Kidney tubule cell (primary cell): ENCODE measurements at regions not wholly inside any gene's neighbourhood (a gene's known extent, or its start where the extent isn't known, plus 50 kb on each side); places are given as distances from the start of the nearest gene placed in this dataset.

ENCODE experiments used
- DNase-seq: peaks from one replicate; pipeline ENCODE4 v3.0.0-alpha.2; 2018; ENCODE audit warnings: low spot score

DNA sequence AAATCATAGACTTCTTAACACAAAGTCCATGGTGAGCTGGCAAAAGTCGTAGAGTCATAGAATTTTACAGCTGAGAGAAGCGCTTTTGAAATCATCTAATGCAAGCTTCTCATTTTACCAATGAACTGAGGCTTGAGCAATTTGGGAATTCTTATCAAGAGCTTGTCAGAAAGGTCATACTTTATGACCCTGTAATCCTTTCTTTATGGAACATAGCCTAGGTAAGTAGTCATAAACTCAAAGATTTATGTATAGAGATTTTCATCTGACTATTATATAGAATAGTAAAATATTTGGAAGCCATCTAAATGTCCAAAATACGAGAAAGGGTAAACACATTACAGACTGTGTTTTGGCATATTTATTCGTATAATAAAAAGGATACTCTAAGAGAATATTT lies 563.5 kb downstream of the PCDH7 start:
- no peak for DNase-seq

DNA sequence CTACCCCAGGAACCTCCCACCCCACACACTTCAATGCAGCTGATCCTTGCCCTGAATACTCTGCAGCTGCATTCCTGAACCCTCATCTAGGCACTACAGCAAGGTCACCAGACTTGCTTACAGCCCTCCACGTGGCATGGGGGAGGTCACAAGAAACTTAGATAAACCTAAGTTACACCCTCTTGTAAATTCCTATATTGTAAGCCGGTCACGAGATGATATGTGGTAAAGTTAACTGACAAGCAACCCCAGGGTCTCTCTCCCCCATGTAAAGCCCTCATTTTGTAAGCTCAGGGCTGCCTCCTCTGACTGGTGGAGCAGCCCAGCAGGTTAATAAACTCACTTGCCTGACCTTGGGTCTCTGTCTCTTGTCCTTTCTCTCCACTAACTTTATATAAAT lies 570.7 kb downstream of the PCDH7 start:
- DNase-seq: no peak

DNA sequence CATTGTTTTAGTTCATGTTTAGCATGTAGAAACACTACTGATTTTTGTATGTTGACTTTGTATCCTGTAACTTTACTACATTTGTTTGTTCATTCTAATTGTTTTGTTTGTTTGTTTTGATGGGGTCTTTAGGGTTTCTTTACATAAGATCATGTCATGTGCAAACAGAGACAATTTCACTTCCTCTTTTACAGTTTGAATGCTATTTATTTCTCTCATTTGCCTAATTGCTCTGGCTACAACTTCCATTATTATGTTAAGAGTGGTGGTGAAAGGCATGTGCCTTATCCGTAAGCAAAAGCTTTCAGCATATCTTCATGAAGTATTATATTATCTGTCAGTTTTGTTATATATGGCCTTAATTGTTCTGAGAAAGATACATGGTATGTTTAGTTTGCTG lies 571.1 kb downstream of the PCDH7 start:
- DNase-seq: no peak

DNA sequence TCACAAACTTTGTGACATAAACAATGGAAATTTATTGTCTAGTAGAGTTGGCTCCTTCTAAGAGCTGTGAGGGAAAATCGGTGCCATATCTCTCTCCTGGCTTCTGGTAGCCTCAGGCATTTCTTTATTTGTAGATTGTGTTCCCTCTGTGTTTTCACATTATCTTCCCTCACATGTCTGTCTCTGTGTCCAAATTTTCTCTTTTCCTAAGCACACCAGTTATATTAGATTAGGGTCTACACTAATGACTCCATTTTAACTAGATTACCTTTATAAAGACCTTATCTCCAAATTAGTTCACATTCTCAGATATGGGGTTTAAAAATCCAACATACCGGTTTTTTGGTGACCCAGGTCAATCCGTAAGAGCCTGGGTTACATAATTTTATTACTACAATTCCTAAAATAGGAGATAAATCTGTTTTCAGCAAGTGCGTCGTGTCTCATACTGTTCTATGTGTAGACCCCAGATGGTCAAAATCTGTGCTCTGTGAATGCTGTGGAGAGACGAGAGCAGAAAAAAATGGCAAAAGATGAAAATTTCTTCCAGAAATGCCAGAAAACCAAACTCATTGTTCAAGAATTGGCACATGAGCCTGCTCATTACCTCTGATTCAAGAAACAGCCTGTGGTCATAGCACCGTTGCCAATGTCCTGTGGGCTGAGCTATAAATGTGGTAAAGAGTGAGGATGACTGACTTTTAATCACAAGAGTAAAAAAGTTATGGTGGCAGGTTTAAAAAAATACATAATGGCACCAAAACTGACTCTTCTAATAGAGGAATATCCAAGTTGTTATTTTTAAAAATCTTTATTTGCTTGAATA lies 574.7 kb downstream of the PCDH7 start:
- no peak for DNase-seq

DNA sequence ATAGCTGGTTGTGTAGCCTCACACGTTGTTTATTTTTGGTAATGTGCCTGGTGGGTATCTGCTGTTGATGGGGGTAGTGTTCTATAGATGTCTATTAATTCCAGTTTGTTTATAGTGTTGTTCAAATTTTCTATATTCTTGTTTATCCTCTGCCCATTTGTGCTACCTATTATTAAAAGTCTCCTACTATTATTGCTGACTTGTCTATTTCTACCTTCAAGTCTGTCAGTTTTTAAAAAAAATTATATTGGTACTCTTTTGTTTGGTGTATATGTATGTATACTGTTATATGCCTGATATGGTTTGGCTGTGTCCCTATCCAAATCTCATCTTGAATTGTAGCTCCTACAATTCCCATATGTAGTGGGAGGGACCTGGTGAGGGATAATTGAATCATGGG lies 578.6 kb downstream of the PCDH7 start:
- no peak for DNase-seq

DNA sequence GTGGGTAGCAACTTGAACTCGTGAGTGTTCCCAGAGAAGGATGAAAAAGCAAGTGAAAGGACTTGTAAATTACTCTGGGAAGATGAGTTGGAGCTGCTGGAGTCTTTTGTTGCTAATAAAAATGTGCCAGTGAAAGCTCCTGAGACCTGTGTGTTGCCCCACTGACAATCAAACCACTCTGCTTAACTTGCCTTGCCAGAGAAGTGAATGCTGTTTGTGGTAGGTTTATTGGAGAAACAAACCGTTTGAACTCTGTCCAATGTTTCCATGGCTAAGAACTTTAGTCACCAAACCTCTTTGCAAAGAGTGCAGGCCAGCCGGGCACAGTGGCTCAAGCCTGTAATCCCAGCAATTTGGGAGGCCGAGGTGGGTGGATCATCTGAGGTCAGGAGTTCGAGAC lies 586.9 kb downstream of the PCDH7 start:
- no peak for DNase-seq

DNA sequence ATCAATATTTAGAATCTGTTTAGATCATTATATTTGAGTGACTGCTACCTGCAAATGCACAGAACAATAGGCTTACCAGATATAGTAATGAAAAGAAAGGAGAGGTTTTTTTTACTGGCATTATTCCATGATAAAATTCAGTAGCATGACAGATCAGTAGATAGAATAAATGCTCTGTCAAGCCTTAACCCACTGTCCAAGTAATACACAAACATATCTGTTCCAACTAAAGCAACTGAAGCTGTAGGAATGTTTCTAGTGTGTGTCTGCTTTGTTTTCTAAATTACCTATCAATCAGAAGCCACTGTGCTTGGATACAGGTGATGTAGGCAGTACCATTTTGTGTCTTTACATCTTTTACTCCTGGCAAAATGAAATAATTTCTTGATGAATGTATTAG lies 604.6 kb downstream of the PCDH7 start:
- DNase-seq: no peak

DNA sequence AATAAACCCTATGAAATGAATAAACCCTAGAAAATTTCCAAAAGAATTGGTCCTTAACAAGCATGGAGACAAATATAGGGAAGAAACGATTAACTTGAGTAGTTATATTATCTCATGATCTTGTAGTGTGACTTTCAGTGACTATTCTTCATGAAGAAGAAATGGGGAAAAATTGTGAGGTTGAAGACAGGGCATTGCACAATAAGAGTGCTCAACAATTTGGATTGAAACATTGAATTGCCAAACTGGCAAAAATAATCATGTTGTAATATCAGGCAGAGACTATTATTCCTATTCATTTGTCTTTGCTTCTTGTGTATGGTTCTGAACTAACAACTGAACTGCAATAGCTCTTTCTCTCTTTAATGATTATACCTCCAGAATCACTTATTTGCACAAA lies 605.1 kb downstream of the PCDH7 start:
- DNase-seq: no peak

DNA sequence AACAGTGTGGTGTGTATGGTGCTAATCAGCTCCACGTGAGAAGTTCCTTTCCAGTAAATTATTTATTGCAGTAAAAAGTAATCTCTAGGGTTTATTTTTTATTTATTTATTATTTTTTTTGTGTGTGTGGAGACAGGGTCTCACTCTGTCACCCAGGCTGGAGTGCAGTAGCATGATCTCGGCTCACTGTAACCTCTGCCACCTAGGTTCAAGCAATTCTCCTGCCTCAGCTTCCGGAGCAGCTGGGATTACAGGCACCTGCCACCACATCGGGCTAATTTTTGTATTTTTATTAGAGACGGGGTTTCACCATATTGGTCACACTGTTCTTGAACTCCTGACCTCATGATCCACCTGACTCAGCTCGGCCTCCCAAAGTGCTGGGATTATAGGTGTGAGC lies 606.9 kb downstream of the PCDH7 start:
- no peak for DNase-seq

DNA sequence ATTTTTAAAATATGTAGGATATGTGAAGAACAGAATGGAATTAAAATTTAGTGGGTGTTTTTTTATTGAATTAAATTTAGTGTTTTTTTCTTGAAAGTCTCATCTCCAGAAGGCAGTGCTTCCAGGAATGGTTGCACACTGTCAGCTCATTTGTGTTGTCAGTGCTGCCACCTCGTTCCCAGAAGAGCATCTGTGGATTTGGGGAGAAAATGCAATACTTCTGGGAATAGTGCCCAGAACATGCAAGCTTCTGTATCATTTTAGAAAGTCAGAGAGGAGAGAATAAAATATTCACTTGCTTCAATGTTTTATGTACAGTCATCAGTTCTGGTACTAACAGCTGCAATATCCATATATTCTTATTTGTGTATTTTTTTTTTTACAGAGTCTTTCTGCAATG lies 608.8 kb downstream of the PCDH7 start:
- DNase-seq: no peak

DNA sequence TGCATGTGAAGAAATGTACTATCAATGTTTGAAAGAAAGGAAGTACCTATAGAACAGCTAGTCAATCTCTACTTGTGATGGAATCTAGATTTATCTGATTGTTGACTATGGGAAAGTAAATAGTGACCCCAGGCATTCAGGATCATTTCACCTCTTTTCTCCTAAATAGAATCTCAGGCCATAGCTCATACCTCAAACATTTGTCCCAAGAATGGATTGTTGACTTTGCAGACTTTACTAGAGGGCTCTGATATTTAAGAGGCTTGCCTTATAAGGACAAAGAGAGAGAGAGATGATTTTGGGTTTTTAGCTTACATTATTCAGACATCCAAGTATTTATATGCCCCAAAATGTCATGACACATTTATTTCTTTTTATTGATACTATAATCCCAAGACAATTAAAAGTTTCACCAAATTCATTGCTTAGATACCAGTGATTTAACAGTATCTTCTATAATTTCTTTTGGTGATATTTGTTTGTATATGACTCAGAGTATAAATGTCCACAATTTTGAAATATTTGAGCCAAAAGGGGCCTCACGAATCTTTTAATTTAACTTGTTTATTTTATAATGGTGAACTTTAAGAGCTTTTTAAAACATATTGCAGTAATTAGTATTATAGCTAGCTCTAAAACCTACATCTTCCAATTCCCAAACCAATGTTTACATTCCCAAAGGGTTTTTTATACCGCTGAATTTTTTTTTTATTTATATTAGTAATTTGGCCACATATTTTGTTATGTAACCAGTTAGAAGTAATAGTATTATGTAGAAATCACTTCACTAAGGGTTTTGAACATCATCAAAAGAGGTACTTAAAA lies 614.1 kb downstream of the PCDH7 start:
- DNase-seq: no peak

DNA sequence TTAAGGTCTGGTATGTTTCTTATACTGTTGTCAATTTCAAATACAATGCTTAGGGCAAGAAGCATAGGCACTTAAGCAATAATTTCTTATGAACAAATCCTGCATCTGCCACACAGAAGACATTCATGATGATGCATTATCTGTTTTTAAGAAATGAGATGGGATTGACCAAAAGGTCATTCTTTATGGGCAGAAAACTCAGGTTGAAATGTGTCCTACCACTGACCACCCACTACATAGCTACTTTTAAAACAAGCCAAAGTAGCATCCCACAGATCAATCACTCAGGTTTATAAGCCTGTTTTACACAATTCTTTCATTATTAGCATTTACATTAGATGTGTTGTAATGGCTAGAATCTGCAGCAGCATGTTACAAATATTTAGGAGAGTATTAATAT lies 617.8 kb downstream of the PCDH7 start:
- DNase-seq: no peak

DNA sequence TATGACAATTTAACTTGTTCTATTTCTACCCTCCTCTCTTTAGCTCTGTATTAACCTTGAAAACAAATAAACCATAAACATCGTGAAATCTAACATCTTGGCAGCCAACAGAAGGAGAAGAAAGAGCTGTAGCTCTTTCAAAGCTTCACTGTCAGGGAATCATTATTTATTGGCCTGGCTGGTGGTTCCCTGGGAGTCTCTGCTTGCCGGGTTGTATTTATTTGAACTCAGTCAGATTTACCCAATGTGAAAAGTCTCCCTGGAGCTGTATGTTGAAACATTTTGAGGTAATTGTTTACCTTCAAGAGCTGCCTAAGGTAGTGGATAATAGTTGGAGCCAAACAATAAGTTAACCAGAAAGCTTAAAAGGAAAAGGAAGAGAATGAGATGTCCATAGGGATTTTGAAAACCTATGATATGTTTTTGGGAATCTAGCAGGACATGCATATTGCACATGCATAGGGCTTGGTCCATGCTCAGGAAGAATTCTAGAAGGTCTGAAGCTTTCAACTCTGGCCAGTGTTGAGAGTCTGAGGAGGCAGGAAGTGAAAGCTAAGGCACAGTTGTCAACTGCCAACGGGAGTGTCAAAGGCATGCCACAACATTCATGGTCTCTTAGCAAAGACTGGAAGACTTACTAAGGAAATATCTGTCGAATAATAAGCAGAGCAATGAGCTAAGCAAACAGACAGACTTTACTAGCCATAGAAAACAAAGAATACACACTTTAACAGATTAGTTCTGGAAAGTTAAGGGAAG lies 621.6 kb downstream of the PCDH7 start:
- DNase-seq: no peak

DNA sequence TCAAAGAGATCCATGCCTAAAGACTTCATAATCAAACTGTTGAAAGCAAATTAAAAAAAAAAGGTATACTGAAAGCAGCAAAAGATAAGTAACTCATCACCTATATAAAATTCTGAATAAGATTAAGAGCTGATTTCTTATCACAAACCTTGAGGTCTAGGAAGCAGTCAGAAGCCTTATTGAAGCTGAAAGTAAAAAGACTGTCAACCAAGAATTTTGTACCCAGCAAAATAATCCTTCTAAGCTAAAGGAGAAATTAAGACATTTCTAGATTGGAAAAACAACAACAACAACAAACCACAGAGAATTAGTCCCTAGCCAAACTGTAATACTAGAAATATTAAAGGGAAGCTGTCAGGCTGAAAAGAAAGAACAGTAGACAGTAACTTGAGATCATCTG lies 622.9 kb downstream of the PCDH7 start:
- no peak for DNase-seq

DNA sequence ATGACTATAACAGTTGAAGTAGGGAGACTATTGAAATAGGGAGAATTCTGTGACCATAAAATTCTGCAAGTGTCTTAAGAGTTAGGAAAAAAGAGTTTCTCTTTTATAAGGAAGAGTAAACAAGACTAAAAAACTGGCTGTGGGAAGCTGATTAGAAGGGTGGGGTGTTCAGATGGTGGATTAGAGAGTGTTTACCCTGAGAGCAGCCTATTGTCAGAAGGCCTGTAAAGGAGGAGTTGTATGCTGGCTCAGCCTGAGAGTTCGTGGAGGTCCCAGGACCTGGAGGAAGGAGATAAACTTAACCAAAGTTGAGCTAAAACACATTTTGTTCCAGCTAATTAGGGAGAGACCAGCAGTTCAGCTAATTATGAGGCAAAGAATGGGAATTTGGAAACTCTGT lies 629.7 kb downstream of the PCDH7 start:
- no peak for DNase-seq

DNA sequence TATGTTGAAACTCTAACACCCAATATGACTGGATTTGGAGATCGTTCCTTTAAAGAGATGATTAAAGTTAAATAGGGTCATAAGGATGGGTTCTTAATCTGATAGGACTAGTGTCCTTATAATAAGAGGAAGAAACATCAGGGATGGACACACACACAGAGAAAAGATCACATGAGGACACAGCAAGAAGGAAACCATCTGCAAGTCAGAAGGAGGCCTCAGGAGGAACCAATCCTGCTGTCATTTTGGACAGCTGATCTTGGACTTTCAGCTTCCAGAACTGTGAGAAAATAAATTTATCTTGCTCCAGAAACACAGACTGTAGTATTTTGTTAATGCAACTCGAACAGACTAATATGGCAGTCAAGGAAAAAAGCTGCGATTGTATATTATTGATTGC lies 631.5 kb downstream of the PCDH7 start:
- DNase-seq: no peak

DNA sequence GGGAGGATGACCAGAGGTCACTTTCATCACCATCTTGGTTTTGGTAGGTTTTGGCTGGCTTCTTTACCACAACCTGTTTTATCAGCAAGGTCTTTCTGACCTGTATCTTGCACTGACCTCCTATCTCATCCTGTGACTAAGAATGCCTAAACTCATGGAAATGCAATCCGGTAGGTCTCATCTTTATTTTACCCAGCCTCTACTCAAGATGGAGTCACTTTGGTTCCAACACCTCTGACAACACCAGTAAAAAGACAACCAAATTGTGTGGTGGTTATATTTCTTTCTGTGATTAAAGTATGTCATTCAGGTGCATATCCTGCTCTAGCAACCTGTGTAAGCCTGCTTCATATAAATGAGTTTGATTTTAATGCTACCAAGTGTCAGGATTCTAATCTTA lies 636.7 kb downstream of the PCDH7 start:
- no peak for DNase-seq

DNA sequence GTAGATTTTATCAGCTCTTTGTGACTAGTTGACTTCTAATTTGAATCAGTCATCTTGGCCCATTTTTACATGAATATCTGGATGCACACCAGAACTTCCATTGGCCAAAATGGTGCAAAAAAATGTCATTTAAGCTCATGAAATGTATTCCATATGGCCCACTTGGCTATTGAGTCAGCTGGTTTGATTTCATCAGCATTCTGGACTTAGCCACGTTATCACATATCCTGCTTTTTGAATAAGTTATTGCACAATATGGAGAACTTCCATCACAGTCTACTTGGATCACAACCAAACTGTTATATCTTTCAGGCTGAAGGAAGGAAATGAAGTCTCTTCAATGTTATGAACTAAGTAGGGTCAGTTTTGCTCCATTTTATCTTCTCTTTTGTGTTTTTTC lies 640.6 kb downstream of the PCDH7 start:
- DNase-seq: no peak

DNA sequence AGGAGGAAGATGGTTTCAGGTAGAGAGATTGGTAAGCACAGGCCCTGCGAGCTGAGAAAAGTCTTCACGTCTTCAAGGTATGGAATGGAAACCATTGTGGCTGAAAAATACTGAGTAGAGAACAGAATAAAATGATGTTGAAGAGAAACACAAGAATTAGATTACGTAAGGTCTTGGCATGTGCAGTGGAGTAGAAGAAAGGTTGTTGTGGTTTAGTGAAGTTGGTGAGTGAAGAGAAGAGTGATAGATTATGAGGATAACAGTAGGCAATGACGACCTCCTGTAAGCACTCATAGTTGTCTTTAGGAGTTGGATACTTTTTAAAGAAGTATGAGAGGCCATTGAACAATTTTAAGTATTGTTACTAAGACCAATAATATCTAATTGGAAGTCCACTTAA lies 642.6 kb downstream of the PCDH7 start:
- DNase-seq: peak; percentile 35

DNA sequence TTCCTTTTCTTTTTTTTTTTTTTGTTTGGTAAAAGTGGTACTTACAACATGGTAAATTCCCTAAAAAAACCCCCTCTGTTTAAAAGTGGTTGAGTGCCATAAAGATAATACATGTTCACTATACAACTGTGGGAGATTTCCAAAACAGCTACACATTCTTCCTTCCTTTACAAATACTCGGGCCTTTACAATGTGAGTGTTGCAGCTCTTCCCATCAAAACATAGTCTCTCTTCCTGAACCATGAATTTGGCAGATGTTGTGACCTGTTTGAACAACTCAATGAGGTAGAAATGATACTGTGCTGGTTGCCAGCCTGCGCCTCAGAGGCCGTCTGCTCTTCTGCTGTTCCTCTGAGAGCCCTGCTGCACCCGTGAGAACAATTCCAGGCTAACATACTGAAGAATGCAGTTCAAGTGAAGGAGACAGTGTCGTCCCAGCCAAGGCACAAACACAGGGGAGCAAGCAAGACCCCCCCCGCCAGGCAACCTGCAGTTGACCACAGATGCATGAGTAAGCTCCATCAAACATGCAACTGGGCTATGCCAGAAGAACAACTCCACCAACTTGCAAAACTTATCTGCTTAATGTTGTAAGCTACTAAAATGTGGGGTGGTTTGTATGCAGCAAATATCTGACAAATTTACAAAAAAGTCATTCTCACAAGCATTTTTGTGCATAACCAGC lies 645.0 kb downstream of the PCDH7 start:
- DNase-seq: peak; percentile 28

DNA sequence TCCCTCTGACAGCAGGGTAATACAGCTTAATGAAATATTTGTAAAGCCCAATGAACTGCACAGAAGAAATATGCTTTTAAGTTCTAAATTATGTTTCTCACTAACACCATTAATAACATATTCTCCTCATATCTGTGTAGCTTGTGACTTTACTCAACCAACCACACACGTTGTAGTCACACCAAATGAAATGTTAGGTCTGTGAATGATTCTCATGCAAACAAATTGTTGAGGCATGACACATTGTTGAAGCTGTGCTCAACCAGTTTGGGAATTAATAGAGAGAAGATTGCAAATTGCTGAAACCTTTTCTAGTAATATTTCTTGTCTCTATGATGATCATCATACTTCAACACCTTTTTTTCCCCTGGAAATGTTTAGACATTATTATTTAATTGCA lies 645.9 kb downstream of the PCDH7 start:
- peak; percentile 76 for DNase-seq

DNA sequence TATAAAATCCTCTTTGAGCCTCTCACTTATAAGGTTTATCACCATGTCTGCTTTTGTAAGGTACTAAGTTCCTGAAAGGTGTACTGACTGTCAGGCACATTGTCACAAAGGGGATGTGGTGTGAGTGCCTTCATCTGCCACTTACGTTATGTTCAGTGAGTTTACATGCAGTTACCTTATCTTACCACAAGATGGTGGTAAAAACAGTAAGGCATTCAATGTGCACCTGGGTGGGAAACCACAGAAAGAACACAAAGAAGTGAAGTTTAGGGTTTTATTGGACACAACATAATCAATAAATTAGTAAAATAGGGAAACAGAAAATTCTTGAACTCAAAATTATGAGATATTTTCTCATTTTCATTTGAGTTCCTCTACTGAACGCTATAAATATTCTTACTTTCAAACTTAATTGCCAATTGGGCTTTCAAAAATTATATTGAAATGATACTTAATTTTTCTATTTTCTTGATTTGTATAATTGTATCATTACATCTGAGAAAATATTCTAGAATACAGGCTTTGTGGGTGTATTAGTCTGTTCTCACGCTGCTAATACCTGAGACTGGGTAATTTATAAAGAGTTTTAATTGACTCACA lies 650.8 kb downstream of the PCDH7 start:
- DNase-seq: peak; percentile 55
